ENCODE measurements at regions not wholly inside any gene's neighbourhood (a gene's known extent, or its start where the extent isn't known, plus 50 kb on each side); places are given as distances from the start of the nearest gene placed in this dataset.

- DNase-seq (ENCODE audit: low read depth), result no peak
These were observed 62.9 kb upstream of the AMZ2 start for GRCh38 chr17:68184816-68185436.

DNA sequence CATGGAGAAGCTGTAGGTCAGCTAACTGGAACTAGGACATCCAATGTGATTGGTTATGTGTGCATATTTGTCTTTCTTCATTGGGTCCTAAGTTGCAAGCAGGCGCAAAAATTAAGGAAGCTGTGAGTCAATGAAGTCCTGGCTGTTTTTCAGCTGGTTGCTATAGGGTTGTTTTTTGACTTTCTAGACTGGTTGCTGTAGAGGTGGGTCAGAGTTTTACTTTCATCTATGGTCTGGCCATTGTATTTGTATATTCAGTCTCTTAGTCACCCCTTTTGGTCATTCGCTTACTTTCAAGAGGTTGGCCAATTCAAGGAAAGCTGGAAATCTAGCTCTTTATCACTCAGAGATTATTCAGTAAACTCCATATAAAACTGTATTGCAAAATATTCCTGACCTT, 62.0 kb upstream of the AMZ2 start:
- no peak for DNase-seq (ENCODE audit: low read depth)

GRCh38 chr17:68190495-68190894, 57.3 kb upstream of the AMZ2 start:
- no peak for DNase-seq (ENCODE audit: low read depth)

- DNase-seq (ENCODE audit: low read depth), result no peak
These were observed 52.0 kb upstream of the AMZ2 start for GRCh38 chr17:68195667-68196393.

- DNase-seq (ENCODE audit: low read depth), result no peak
These were observed 51.3 kb upstream of the AMZ2 start for GRCh38 chr17:68196394-68197090.

GRCh38 chr17:68197091-68197996, 50.5 kb upstream of the AMZ2 start:
- no peak for DNase-seq (ENCODE audit: low read depth)

GRCh38 chr17:68197997-68198930, 49.6 kb upstream of the AMZ2 start:
- DNase-seq (ENCODE audit: low read depth), result no peak

Measured in activated T-cell treated with anti-CD3 and anti-CD28 coated beads for 48 hours (primary cell).